Epidermal melanocyte (primary cell): ENCODE measurements at regions not wholly inside any gene's neighbourhood (a gene's known extent, or its start where the extent isn't known, plus 50 kb on each side); places are given as distances from the start of the nearest gene placed in this dataset.
"Not testable (repeated sequence)": the region's sequence is repeated elsewhere in the genome, so short reads cannot be mapped to it uniquely, and the experiment has no call there.

Experiments used
- DNase-seq: peaks from one replicate; pipeline ENCODE4 v3.0.0; 2011; ENCODE audit warnings: low spot score; ENCODE audit not compliant: insufficient read length

DNA sequence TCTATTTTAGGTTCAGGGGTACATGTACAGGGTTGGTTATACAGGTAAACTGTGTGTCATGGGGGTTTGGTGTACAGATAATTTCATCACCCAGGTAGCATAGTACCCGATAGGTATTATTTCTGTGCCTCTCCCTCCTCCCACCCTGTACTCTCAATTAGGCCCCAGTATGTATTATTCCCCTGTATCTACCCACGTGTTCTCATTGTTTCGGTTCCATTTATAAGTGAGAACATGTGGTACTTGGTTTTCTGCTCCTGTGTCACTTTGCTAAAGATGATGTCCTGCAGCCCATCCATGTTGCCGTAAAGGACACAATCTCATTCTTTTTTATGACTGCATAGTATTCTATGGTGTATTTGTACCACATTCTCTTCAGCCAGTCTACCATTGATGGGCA lies 96.8 kb upstream of the SLC24A2 start:
- DNase-seq = no peak

- no peak for DNase-seq
Observed at GRCh38 chr9:19879062-19879461, 90.2 kb upstream of the SLC24A2 start.

GRCh38 chr9:19876569-19877316 lies 87.9 kb upstream of the SLC24A2 start:
- DNase-seq = no peak

DNA sequence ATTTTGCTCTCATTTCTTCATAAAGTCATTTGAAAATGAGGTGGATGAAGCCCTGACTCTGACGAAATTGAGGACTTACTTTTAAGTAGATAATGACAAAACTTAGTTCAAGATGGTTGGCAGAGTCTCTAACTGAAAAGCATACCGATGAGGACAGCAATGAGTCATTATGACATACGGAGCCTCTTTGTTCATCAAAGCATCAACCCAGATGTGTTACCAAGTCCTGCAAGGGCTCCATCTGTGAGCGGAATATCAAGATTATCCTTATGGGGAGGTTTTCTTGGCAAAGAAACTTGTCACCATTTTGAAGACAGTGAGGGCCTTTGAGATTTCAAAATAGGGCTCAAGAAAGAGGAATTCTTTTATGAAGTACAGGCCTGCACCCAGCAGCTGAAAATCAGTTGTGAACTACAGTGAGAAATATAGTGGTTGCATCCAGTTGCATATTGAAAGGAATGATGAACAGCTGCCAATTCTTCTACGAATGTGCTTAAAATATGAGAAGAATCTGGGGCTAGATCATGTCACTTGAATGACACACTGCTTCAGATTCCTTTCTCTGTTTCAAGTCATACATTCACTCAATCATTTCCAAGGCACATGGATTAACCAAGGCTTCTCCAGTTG lies 86.6 kb upstream of the SLC24A2 start:
- DNase-seq = no peak

GRCh38 chr9:19873188-19873587 lies 84.4 kb upstream of the SLC24A2 start:
- not testable (repeated sequence) for DNase-seq

- no peak for DNase-seq
Observed at GRCh38 chr9:19870988-19871387, 82.2 kb upstream of the SLC24A2 start.

- no peak for DNase-seq
Observed at GRCh38 chr9:19840953-19841352, 52.1 kb upstream of the SLC24A2 start.
